Fibroblast of the conjunctiva (primary cell): ENCODE measurements at regions not wholly inside any gene's neighbourhood (a gene's known extent, or its start where the extent isn't known, plus 50 kb on each side); places are given as distances from the start of the nearest gene placed in this dataset.
"Not testable (repeated sequence)": the region's sequence is repeated elsewhere in the genome, so short reads cannot be mapped to it uniquely, and the experiment has no call there.

ENCODE experiments used
- DNase-seq: peaks from one replicate; pipeline ENCODE4 v3.0.0-alpha.2; 2010; ENCODE audit warnings: low read depth

DNA sequence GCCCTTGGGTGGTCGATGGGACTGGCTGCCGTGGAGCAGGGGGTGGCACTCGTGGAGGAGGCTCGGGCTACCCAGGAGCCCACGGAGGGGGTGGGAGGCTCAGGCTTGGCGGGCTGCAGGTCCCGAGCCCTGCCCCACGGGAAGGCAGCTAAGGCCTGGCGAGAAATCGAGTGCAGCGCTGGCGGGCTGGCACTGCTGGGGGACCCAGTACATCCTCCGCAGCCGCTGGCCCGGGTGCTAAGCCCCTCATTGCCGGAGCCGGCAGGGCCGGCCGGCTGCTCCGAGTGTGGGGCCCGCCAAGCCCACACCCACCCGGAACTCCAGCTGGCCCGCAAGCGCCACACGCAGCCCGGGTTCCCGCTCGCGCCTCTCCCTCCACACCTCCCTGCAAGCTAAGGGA is 435.6 kb downstream of the RWDD3 start:
- DNase-seq = not testable (repeated sequence)

GRCh38 chr1:95671098-95671497 is 437.1 kb downstream of the RWDD3 start:
- DNase-seq = no peak

DNA sequence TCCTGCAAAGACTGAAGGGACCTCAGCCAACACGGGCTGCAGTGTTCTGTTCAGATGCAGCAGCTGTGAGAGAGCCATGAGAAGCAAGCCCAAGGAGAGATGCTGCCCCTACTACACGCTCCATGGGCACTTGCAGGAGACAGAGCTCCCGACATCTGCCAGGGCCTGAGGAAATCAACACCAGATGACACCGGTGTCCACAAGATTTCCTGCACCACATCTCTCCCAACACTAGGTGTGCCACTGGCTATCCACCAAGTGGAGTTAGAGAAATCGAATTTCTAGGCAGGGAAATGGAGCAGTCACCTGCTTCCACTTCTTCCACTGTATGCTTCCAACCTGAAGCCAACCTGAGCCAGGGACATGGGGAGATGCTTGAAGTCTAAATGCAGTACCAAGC is 445.3 kb downstream of the RWDD3 start:
- no peak for DNase-seq

- no peak for DNase-seq
Observed at GRCh38 chr1:95685081-95685480, 451.1 kb downstream of the RWDD3 start.

- no peak for DNase-seq
Observed at GRCh38 chr1:95686217-95686616, 452.2 kb downstream of the RWDD3 start.

GRCh38 chr1:95699149-95699953 is 465.3 kb downstream of the RWDD3 start:
- no peak for DNase-seq

GRCh38 chr1:95701450-95702173 is 467.6 kb downstream of the RWDD3 start:
- no peak for DNase-seq

DNA sequence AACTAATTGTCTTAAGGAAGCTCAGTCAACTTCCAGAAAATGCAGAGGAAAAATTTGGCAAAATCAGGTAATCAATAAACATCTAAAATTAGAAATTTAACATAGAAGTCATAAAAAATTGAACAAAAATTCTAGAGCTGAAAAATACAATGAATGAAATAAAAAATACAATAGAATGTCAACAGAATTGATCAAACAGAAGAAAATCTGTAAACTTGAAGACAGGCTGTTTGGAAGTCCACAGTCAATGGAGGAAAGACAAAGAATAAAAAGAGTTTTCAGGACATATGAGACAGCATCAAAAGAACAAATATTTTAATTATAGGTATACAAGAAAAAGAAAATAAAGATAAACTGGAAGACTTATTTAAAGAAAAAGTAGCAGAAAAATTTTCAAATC is 469.0 kb downstream of the RWDD3 start:
- DNase-seq = no peak

DNA sequence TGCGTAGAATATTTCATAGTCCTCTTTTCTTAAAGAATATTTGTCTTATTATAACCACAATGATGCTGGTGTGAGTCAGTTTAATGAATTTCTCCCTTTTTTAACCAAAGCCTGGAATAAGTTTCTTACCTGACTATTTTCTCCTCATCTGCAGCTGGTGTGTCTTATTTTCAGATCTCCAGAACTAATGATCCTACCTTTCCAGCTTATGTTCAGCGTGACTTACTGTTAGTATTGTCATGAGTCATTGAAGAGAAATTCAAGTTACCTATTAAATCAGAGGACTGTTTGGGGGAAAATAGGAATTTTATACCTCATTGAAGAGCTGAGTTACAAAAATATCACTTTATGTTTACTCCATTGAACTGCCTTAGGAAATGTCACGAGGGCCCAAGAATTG is 482.1 kb downstream of the RWDD3 start:
- DNase-seq = no peak

- DNase-seq = no peak
Observed at GRCh38 chr1:95716550-95716949, 482.5 kb downstream of the RWDD3 start.

GRCh38 chr1:95723346-95723745 is 489.3 kb downstream of the RWDD3 start:
- no peak for DNase-seq

GRCh38 chr1:95728841-95729240 is 494.8 kb downstream of the RWDD3 start:
- DNase-seq = no peak

- DNase-seq = no peak
Observed at GRCh38 chr1:95730986-95731385, 497.0 kb downstream of the RWDD3 start.

- no peak for DNase-seq
Observed at GRCh38 chr1:95731466-95731865, 497.5 kb downstream of the RWDD3 start.

GRCh38 chr1:95733031-95733430 is 499.0 kb downstream of the RWDD3 start:
- no peak for DNase-seq

DNA sequence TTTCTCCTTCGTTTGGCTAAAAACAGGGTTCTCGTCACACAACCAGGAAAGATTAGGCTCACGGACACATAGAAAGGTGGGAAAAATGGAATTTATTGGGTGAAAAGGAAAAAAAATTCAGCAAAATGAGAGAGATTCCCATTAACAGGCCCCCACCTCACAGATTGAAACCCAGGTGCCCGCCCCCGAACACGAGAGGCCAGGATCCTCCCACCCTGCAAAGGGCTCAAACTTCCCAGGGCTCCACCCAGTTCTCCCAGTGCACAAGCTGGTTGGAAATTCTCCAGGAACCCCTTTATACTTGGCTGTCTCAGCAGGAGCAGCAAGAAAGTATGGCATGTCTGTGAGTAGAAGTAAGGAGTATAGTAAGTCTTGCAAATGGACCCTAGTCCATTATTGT is 499.7 kb downstream of the RWDD3 start:
- no peak for DNase-seq

- DNase-seq = no peak
Observed at GRCh38 chr1:95734560-95734959, 500.6 kb downstream of the RWDD3 start.

DNA sequence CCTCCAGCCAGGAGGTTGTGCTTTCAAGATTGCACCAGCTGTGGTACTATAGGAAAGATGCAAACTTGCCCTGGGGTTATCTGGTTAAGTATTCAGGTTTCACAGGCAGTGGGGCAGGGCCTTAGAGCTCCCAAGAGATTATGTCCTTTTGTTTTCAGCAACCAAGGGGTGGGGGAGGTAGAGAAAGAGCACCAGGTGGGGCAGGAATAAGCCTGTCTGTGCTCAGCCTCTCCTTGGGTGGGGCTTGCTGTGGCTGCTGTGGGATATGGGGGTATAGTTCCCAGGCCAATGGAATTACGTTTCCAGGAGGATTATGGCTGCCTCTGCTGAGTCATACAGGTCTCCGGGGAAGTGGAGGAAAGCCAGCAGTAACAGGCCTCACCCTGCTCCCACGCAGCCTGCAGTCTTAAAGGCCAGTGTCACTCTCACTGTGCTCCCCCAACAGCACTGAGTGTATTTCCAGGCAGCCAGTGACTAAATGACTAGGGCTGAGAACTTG is 508.6 kb downstream of the RWDD3 start:
- peak; percentile 23 for DNase-seq

- DNase-seq = no peak
Observed at GRCh38 chr1:95744731-95745130, 510.7 kb downstream of the RWDD3 start.

- DNase-seq = no peak
Observed at GRCh38 chr1:95752515-95753381, 518.7 kb downstream of the RWDD3 start.

DNA sequence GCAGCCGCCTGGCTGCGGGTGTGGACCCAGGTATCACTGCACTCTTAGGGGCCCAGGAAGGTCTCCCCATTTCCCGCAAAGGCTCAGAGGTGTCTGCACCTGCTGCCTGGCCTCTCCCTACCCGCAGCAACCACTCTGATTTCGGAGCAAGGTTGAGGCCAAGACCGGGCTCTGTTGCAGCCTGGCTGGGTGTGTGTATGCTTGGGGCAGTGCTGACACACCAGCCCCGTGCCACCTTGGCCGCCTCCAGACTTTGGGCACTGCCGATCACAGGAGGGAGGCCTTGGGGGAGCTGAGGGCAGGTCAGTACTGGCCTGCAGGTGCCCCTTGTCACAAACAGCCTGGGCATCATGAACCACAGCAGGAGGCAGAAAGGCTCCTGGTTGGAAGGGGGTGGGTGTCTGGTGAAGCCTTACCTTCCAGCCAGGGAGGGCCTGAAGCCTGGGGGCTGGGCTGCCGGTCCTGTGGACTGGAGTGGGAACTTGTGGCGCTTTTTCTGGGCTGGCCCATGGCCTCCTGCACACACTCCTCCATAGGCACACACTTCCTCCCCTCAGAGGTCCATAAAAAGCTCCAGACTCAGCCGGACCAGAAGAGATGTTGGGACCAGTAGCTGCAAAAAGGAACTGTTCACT is 519.5 kb downstream of the RWDD3 start:
- DNase-seq = no peak

DNA sequence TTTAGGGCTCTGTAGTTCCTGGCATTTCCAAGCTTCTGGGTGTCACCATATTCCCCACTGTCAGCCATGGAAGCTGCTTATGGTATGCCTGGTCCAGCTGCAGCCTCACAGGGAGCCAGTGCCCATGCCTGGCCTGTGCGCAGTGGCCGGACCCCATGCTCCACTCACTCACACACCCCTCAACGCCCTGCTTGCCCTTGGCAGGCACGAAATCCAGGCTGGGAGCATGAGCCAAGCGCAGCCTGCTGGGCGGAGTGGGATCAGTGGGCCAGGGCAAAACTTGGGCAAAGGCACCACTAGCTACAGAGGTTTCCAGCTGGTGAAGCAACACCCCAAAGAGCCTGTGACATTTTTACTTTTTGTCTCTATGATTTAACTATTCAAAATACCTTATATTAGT is 520.4 kb downstream of the RWDD3 start:
- DNase-seq = no peak
